VCaP (cell line): ENCODE measurements at regions not wholly inside any gene's neighbourhood (a gene's known extent, or its start where the extent isn't known, plus 50 kb on each side); places are given as distances from the start of the nearest gene placed in this dataset.

Experiments
- H3K27ac ChIP-seq: fragments of 450-650 bp; 2 replicates; pipeline ENCODE4 v1.5.1; 2017
- TF ChIP-seq, protein P1 (sequence below): fragments of 450-650 bp; conservative IDR thresholded peaks from 2 replicates; pipeline ENCODE4 v1.5.1; 2017; ENCODE audit warnings: mild to moderate bottlenecking, moderate library complexity

DNA sequence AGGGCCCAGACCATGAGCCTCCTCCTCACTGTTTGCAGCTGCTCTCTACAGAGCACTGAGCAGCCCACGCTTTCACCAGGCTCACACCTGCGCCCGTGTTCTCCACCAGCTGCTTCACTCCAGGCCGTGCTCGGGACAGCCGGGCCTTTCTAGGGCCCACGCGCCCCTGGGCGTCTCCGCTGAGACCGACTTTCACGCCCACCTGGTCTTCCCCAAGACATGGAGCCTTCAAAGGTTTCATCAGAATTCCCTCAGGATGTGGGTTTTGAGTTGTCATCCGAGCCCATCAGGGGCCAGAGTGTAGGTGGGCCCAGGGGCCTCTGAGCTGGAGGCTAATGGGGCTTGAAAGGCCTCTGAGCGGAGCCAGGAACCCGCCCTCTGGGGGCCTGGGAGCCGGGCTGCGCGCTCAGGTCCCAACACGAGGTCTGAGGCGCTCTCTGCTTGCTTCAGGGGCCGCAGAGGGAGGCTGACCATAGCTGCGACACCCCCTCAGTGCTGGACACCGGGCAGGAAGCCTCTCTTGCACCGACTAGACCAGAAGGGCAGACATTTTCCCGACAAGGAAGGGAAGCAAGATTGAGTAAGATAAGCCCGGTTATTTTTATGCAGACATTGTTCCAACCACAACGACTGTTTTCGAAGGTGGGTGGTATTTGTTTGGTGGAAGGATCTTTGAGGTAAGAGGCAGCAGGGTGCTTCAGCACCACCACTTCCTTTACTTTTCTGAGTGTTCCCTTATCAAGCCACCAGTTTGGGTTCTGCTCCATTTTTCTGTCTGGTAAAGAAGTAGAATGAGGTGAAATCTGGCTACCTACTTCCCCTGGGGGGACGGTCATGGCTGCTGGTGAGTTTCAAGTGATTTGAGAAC is 125.0 kb upstream of the FUT8 start:
- no peak overlapping the region for H3K27ac ChIP-seq
- TF ChIP-seq, protein P1, sequence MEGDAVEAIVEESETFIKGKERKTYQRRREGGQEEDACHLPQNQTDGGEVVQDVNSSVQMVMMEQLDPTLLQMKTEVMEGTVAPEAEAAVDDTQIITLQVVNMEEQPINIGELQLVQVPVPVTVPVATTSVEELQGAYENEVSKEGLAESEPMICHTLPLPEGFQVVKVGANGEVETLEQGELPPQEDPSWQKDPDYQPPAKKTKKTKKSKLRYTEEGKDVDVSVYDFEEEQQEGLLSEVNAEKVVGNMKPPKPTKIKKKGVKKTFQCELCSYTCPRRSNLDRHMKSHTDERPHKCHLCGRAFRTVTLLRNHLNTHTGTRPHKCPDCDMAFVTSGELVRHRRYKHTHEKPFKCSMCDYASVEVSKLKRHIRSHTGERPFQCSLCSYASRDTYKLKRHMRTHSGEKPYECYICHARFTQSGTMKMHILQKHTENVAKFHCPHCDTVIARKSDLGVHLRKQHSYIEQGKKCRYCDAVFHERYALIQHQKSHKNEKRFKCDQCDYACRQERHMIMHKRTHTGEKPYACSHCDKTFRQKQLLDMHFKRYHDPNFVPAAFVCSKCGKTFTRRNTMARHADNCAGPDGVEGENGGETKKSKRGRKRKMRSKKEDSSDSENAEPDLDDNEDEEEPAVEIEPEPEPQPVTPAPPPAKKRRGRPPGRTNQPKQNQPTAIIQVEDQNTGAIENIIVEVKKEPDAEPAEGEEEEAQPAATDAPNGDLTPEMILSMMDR: no peak

DNA sequence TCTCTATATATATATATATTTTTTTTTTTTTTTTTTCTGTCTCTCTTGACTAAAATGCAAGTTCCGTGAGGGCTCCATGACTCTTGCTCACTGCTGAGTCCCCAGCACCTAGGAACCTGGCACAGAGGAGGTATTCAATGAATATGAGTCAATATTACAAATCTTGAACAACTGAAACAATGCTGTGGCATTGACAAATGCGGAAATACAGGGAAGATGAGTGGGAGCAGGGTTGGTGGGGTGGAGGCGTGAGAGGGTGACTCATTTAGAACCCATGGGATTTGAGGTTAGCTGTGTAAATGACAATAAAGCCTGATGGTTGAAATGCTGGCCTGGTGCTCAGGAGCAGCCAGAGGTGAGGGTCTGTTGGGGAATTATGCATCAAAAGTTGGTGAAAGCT is 121.7 kb upstream of the FUT8 start:
- TF ChIP-seq, protein P1: no peak
- H3K27ac ChIP-seq: no peak overlapping the region

DNA sequence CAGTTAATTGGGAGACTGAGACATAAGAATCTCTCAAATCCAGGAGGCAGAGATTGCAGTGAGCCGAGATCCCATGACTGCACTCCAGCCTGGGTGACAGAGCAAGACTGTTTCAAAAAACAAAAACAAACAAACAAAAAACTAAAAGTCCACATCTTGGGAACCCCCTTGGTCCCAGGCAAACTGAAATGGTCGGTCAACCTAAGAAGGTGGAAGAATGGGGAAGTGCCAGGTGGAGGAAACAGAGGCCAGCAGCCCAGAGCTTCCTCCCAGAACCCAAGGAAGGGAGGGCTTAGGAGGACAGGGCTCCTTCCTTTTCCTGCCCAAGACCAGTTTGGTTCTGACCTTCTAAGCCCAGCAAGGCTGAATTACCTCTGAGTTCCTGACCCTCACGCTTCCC is 121.0 kb upstream of the FUT8 start:
- TF ChIP-seq, protein P1: no peak
- no peak overlapping the region for H3K27ac ChIP-seq

DNA sequence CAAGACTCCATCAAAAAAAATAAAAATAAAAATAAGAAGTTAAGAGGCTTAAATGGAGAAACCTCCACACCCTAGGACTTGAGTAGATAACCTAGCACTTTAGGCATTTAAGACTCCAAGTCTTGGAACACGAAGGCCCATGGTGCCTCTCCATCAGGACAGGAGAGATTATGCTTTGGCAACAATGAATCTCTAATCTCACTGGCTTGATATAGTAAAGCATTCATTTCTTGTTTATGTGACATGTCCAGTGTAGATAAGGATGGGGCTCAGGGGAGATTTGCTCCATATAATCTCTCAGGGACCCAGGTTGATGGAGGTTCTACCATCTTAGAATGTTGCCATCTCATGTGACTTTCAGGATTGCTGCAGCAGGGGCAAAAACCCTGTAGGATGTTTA is 117.7 kb upstream of the FUT8 start:
- TF ChIP-seq, protein P1: no peak
- H3K27ac ChIP-seq: no peak overlapping the region

DNA sequence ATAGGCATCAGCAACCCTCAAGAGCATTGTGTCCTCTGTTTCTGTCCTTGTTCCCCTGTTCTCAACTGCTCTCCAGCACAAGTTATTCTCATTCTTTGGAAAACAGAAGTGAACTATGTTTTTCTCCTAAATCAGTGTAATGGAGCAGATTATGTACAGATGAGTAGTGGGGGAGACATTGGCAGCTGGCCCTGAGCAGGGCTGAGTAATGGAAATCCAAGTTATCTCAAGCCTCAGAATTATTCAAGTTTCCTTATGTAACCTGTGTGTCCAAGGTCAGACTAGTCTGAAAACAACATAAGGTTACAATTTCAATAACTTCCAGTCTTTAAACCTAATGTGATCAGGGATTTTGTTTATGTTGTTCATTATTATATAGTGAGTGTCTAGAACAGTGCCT is 116.1 kb upstream of the FUT8 start:
- no peak overlapping the region for H3K27ac ChIP-seq
- TF ChIP-seq, protein P1: no peak

DNA sequence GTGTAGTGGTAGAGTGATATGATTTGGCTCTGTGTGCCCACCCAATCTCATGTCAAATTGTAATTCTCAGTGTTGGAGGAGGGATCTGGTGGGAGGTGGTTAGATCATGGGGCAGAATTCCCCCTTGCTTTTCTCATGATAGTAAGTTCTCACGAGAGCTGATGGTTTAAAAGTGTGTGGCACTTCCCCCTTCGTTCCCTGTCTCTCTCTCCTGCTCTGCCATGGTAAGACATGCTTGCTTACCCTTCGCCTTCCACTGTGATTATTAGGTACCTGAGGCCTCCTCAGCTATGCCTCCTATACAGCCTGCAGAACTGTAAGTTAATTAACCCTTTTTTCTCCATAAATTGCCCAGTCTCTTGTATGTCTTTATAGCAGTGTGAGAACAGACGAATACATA is 115.7 kb upstream of the FUT8 start:
- H3K27ac ChIP-seq: no peak overlapping the region
- TF ChIP-seq, protein P1: no peak

DNA sequence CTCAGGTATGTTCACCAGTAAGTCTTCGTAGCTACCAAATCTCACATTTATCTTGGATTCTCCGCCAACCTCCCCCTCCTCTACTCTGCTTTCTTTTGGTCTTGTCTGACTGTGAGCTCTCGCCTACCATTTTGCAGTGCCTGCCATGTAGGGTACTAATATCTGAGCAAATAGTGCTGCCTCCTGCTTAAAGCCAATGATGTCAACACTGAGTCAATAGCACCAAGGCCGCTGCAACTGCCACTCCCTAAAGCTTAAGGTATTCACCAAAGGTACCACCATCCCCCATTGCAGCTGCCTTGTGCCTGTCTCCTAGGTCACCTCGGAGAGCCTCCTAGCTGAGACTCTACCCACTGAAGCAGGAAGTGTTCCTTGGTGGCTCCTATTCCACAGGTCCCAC is 114.8 kb upstream of the FUT8 start:
- TF ChIP-seq, protein P1: no peak
- H3K27ac ChIP-seq: no peak overlapping the region
